ENCODE measurements at regions not wholly inside any gene's neighbourhood (a gene's known extent, or its start where the extent isn't known, plus 50 kb on each side); places are given as distances from the start of the nearest gene placed in this dataset.

GRCh38 chr7:68760556-68760955 is 837.7 kb upstream of the AUTS2 start:
- H4K20me1 ChIP-seq (ENCODE audit: insufficient read depth, low read length), result no peaks in the 10 kb centered on the region
- ATAC-seq (ENCODE audit: insufficient read depth, low read depth) (no peak), DNase-seq (no peak)
- no peak overlapping the region for H3K4me2 ChIP-seq (ENCODE audit: insufficient read depth, low read length)
- H3K79me2 ChIP-seq (ENCODE audit: insufficient read depth, low read length), result no peaks in the 10 kb centered on the region
- no peak overlapping the region for H2AFZ ChIP-seq (ENCODE audit: low read depth, low read length)
- TF ChIP-seq, protein P1, sequence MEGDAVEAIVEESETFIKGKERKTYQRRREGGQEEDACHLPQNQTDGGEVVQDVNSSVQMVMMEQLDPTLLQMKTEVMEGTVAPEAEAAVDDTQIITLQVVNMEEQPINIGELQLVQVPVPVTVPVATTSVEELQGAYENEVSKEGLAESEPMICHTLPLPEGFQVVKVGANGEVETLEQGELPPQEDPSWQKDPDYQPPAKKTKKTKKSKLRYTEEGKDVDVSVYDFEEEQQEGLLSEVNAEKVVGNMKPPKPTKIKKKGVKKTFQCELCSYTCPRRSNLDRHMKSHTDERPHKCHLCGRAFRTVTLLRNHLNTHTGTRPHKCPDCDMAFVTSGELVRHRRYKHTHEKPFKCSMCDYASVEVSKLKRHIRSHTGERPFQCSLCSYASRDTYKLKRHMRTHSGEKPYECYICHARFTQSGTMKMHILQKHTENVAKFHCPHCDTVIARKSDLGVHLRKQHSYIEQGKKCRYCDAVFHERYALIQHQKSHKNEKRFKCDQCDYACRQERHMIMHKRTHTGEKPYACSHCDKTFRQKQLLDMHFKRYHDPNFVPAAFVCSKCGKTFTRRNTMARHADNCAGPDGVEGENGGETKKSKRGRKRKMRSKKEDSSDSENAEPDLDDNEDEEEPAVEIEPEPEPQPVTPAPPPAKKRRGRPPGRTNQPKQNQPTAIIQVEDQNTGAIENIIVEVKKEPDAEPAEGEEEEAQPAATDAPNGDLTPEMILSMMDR (IDR thresholded peaks at IDR 0.05; ENCODE audit: borderline replicate concordance, extremely low read depth, low read length, poor library complexity, severe bottlenecking), result no peak
- no peak for TF ChIP-seq EZH2 (IDR thresholded peaks at IDR 0.05; ENCODE audit: borderline replicate concordance, low read depth, low read length, severe bottlenecking)
- no peak overlapping the region for H3K27ac ChIP-seq (ENCODE audit: low read length)
- no peak overlapping the region for H3K9ac ChIP-seq (ENCODE audit: low read depth, low read length)
- peaks cover 7% of the 10 kb centered on the region for H3K9me3 ChIP-seq (ENCODE audit: insufficient read depth, low read length, severe bottlenecking)
- H3K27me3 ChIP-seq (ENCODE audit: insufficient read depth, low read length, poor library complexity), result no peaks in the 10 kb centered on the region
- H3K4me1 ChIP-seq (ENCODE audit: insufficient read depth, low read length), result no peaks in the 10 kb centered on the region
- no peaks in the 10 kb centered on the region for H3K36me3 ChIP-seq (ENCODE audit: insufficient read depth, low read length)
- no peak overlapping the region for H3K4me3 ChIP-seq (ENCODE audit: low read depth in 1 of 2, low read length in 2 of 2)

DNA sequence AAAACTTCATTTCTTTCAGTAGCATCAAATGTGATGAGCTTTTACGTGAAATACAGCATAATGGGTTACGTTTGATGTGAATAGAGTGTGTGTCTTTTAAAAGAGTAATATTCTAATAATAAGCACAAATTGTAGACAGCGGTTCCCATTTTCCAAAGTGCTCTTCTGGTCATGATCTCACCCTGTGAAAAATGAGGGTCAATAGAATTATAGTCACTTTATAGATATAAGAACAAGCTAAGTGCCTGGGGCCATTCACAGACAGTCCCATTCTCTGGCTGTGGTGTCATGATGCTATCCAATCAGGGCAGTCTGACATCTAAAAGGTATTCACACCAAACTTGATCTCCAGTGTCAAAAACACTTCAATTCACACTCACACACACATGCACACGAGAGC is 830.8 kb upstream of the AUTS2 start:
- Histone ChIP-seq H3K4me3 (ENCODE audit: low read depth in 1 of 2, low read length in 2 of 2) (no peak overlapping the region), H3K36me3 (ENCODE audit: insufficient read depth, low read length) (no peaks in the 10 kb centered on the region), H3K4me2 (ENCODE audit: insufficient read depth, low read length) (no peak overlapping the region), H3K27me3 (ENCODE audit: insufficient read depth, low read length, poor library complexity) (no peaks in the 10 kb centered on the region), H3K9me3 (ENCODE audit: insufficient read depth, low read length, severe bottlenecking) (peaks cover 5% of the 10 kb centered on the region), H3K4me1 (ENCODE audit: insufficient read depth, low read length) (no peaks in the 10 kb centered on the region), H3K79me2 (ENCODE audit: insufficient read depth, low read length) (no peaks in the 10 kb centered on the region), H3K9ac (ENCODE audit: low read depth, low read length) (no peak overlapping the region), H2AFZ (ENCODE audit: low read depth, low read length) (no peak overlapping the region), H4K20me1 (ENCODE audit: insufficient read depth, low read length) (no peaks in the 10 kb centered on the region), H3K27ac (ENCODE audit: low read length) (no peak overlapping the region)
- ATAC-seq (ENCODE audit: insufficient read depth, low read depth) (no peak), DNase-seq (no peak)
- TF ChIP-seq, protein P1 (IDR thresholded peaks at IDR 0.05; ENCODE audit: borderline replicate concordance, extremely low read depth, low read length, poor library complexity, severe bottlenecking), result no peak
- no peak for TF ChIP-seq EZH2 (IDR thresholded peaks at IDR 0.05; ENCODE audit: borderline replicate concordance, low read depth, low read length, severe bottlenecking)

- no peak overlapping the region for H2AFZ ChIP-seq (ENCODE audit: low read depth, low read length)
- H3K4me2 ChIP-seq (ENCODE audit: insufficient read depth, low read length), result no peak overlapping the region
- no peaks in the 10 kb centered on the region for H4K20me1 ChIP-seq (ENCODE audit: insufficient read depth, low read length)
- no peak overlapping the region for H3K9ac ChIP-seq (ENCODE audit: low read depth, low read length)
- H3K4me3 ChIP-seq (ENCODE audit: low read depth in 1 of 2, low read length in 2 of 2), result no peak overlapping the region
- no peaks in the 10 kb centered on the region for H3K27me3 ChIP-seq (ENCODE audit: insufficient read depth, low read length, poor library complexity)
- ATAC-seq (ENCODE audit: insufficient read depth, low read depth), result no peak
- no peak for TF ChIP-seq EZH2 (IDR thresholded peaks at IDR 0.05; ENCODE audit: borderline replicate concordance, low read depth, low read length, severe bottlenecking)
- TF ChIP-seq, protein P1 (IDR thresholded peaks at IDR 0.05; ENCODE audit: borderline replicate concordance, extremely low read depth, low read length, poor library complexity, severe bottlenecking), result no peak
- H3K27ac ChIP-seq (ENCODE audit: low read length), result no peak overlapping the region
- no peaks in the 10 kb centered on the region for H3K79me2 ChIP-seq (ENCODE audit: insufficient read depth, low read length)
- no peaks in the 10 kb centered on the region for H3K36me3 ChIP-seq (ENCODE audit: insufficient read depth, low read length)
- no peaks in the 10 kb centered on the region for H3K4me1 ChIP-seq (ENCODE audit: insufficient read depth, low read length)
- DNase-seq, result no peak
- H3K9me3 ChIP-seq (ENCODE audit: insufficient read depth, low read length, severe bottlenecking), result no peaks in the 10 kb centered on the region
These were observed 827.6 kb upstream of the AUTS2 start for GRCh38 chr7:68770649-68771048.

- H3K36me3 ChIP-seq (ENCODE audit: insufficient read depth, low read length), result no peaks in the 10 kb centered on the region
- H3K4me2 ChIP-seq (ENCODE audit: insufficient read depth, low read length), result no peak overlapping the region
- TF ChIP-seq EZH2 (IDR thresholded peaks at IDR 0.05; ENCODE audit: borderline replicate concordance, low read depth, low read length, severe bottlenecking), result no peak
- TF ChIP-seq, protein P1 (IDR thresholded peaks at IDR 0.05; ENCODE audit: borderline replicate concordance, extremely low read depth, low read length, poor library complexity, severe bottlenecking), result no peak
- H2AFZ ChIP-seq (ENCODE audit: low read depth, low read length), result no peak overlapping the region
- no peaks in the 10 kb centered on the region for H3K79me2 ChIP-seq (ENCODE audit: insufficient read depth, low read length)
- no peak overlapping the region for H3K27ac ChIP-seq (ENCODE audit: low read length)
- no peak for DNase-seq
- no peak overlapping the region for H3K9ac ChIP-seq (ENCODE audit: low read depth, low read length)
- no peaks in the 10 kb centered on the region for H4K20me1 ChIP-seq (ENCODE audit: insufficient read depth, low read length)
- ATAC-seq (ENCODE audit: insufficient read depth, low read depth), result no peak
- H3K9me3 ChIP-seq (ENCODE audit: insufficient read depth, low read length, severe bottlenecking), result no peaks in the 10 kb centered on the region
- H3K4me3 ChIP-seq (ENCODE audit: low read depth in 1 of 2, low read length in 2 of 2), result no peak overlapping the region
- no peaks in the 10 kb centered on the region for H3K4me1 ChIP-seq (ENCODE audit: insufficient read depth, low read length)
- no peaks in the 10 kb centered on the region for H3K27me3 ChIP-seq (ENCODE audit: insufficient read depth, low read length, poor library complexity)
These were observed 821.9 kb upstream of the AUTS2 start for GRCh38 chr7:68776326-68776725.

All from DND-41 (cell line).